HS-5 (cell line): ENCODE measurements at regions not wholly inside any gene's neighbourhood (a gene's known extent, or its start where the extent isn't known, plus 50 kb on each side); places are given as distances from the start of the nearest gene placed in this dataset.
"Not testable (repeated sequence)": the region's sequence is repeated elsewhere in the genome, so short reads cannot be mapped to it uniquely, and the experiment has no call there.

ENCODE experiments used
- DNase-seq: peaks from one replicate; pipeline ENCODE4 v3.0.0-alpha.2; 2012; ENCODE audit warnings: low read depth

GRCh38 chr10:59454171-59454919 is 92.0 kb upstream of the FAM13C start:
- no peak for DNase-seq

DNA sequence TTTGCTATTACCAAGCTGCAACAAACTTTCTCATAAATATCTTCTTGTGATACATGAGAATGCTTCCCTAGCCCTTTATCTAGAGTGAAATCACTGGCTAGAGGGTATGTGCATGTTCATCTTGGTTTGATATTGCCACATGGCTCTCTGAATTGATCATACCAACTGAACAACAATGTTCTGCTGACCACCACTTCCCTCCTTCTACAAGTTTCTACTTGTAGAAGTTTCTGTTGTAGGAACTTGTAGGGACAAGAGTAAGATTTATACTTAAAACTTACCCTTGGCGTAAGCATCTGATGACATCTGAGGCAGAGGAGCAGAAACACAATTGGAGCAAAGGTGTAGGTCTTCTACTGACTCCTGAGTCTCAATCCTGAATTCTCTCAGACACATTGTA is 86.3 kb upstream of the FAM13C start:
- DNase-seq = no peak

GRCh38 chr10:59435707-59436106 is 73.4 kb upstream of the FAM13C start:
- DNase-seq = no peak

DNA sequence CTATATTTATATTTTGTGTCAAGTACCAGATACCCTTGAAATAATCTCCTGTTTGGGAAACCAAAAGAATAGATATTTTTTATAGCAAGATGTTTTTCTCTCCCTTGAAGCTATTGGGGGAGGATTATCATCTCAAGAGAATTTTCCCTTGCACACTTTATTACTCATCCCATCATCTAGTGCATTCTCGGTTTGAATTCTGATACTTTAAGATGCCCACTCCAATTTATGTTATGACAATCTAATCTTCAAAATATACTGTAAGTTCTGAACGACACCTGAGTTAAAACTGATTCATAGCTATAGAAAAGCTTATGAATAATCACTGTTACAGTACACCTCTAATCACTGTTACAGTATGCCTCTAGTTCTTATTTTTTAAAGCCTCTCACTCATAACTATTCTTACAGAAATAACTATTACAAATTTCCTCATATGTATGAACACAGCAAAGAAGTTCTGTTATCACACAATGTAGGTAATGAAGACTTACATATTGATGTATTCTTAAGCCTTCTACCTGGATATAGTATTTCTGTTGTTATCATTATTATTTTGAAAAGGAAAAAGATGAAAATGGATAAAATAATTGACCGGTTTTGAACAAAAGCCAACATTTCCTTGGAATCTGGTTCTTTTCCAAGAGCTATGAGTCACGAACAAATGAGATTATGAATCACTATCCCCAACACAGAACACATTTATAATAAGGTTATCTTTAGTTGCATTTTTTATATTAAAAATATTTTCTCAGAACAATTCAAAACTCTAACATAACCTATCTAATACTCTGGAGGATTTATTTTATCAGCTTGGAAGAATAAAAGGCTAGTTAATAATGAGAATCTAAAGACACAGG is 72.3 kb upstream of the FAM13C start:
- peak; percentile 54 for DNase-seq

GRCh38 chr10:59433720-59434428 is 71.5 kb upstream of the FAM13C start:
- no peak for DNase-seq

- DNase-seq = peak; percentile 46
These were observed 70.0 kb upstream of the FAM13C start for GRCh38 chr10:59432207-59432900.

- not testable (repeated sequence) for DNase-seq
These were observed 51.4 kb upstream of the FAM13C start for GRCh38 chr10:59413795-59414194.
